ENCODE measurements at regions not wholly inside any gene's neighbourhood (a gene's known extent, or its start where the extent isn't known, plus 50 kb on each side); places are given as distances from the start of the nearest gene placed in this dataset.

DNA sequence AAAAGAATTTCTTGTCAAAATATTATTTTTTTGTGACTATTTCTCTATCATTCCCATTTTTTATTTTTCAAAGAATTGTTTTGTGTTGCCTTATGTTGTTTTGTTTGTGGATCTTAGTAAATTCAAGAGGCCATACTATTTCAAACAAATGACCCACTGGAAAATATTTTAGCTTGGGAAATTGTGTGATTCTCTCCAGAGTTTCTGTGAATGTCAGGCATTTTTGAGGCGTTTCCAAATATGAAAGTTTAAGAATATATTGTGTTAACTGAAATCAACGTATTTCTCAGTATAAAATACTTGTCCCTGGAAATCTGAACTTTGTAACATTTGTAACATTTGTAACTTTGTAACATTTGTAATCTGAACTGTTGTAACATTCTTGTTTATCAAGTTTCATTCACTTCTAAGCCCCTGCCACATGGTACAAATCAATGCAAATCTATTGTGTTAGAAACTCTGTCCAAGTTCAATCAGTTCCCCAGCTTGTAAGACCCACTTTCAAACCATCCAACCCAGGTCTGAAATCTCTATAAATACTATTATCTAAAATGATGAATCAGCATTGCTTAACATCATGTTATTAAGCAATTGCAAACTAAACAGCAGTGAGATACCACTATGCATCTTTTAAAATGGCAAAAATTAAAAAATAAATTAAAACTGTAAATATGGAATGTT is 465.4 kb upstream of the GRID2 start:
- Histone ChIP-seq H3K36me3 (no peaks in the 10 kb centered on the region), H3K9me3 (peaks cover 0 to 21% (median 7%) of the 10 kb centered on the region in 11 donors), H3K27ac (no peak overlapping the region), H3K4me1 (no peaks in the 10 kb centered on the region), H3K4me3 (no peak overlapping the region), H3K27me3 (no peaks in the 10 kb centered on the region)
- TF ChIP-seq, protein P1, sequence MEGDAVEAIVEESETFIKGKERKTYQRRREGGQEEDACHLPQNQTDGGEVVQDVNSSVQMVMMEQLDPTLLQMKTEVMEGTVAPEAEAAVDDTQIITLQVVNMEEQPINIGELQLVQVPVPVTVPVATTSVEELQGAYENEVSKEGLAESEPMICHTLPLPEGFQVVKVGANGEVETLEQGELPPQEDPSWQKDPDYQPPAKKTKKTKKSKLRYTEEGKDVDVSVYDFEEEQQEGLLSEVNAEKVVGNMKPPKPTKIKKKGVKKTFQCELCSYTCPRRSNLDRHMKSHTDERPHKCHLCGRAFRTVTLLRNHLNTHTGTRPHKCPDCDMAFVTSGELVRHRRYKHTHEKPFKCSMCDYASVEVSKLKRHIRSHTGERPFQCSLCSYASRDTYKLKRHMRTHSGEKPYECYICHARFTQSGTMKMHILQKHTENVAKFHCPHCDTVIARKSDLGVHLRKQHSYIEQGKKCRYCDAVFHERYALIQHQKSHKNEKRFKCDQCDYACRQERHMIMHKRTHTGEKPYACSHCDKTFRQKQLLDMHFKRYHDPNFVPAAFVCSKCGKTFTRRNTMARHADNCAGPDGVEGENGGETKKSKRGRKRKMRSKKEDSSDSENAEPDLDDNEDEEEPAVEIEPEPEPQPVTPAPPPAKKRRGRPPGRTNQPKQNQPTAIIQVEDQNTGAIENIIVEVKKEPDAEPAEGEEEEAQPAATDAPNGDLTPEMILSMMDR (IDR thresholded peaks at IDR 0.05) = no peak
- DNase-seq (no peak), ATAC-seq (no peak)
- 59 to 63% methylated on average over 2 of the region's 2 CpGs for WGBS, 2 donors
- intact Hi-C loops (cut with DNase I) = no loop called here

- TF ChIP-seq, protein P1 (IDR thresholded peaks at IDR 0.05) = no peak
- Histone ChIP-seq H3K9me3 (peaks cover 0 to 2% (median 0%) of the 10 kb centered on the region in 11 donors), H3K4me3 (no peak overlapping the region), H3K36me3 (no peaks in the 10 kb centered on the region), H3K4me1 (no peaks in the 10 kb centered on the region), H3K27me3 (no peaks in the 10 kb centered on the region), H3K27ac (no peak overlapping the region)
- intact Hi-C loops (cut with DNase I) = loop anchor here in 1 of 10 donors (5.0 kb wide), 1 partner anchor 223 kb away; no protein-coding TSS in a partner anchor
- DNase-seq (no peak), ATAC-seq (no peak)
- WGBS, 2 donors = 53 to 64% methylated on average over 2 of the region's 2 CpGs
Observed at GRCh38 chr4:91840359-91840758, 463.4 kb upstream of the GRID2 start.

GRCh38 chr4:91846233-91846632 is 457.5 kb upstream of the GRID2 start:
- DNase-seq (no peak), ATAC-seq (no peak)
- intact Hi-C loops (cut with DNase I) = no loop called here
- Histone ChIP-seq H3K27ac (no peak overlapping the region), H3K9me3 (peaks cover 0 to 2% (median 0%) of the 10 kb centered on the region in 11 donors), H3K36me3 (no peaks in the 10 kb centered on the region), H3K27me3 (no peaks in the 10 kb centered on the region), H3K4me1 (no peaks in the 10 kb centered on the region), H3K4me3 (no peak overlapping the region)
- 62 to 74% methylated on average over 1 of the region's 1 CpG for WGBS, 2 donors
- TF ChIP-seq, protein P1 (IDR thresholded peaks at IDR 0.05) = no peak

DNA sequence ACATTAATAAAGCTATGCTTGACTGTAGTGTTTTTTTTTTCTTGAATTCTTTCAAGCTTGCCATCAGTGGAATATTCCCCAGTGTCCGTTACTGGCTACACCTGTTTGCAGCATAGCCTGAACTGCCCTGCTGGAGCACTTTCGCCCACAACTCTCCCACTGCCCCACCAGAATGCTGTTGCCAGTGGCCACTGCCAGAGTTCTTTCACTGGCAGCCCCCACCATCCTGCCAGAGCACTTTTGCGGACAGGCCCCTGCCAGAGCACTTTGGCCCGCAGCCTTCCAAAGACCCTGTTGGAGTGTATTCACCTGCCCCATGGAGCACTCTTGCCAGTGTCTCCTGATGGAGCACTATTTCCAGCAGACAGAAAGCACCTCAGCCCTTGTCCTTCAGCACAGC is 452.3 kb upstream of the GRID2 start:
- TF ChIP-seq, protein P1 (IDR thresholded peaks at IDR 0.05) = no peak
- Histone ChIP-seq H3K9me3 (peaks cover 0 to 14% (median 0%) of the 10 kb centered on the region in 11 donors), H3K36me3 (no peaks in the 10 kb centered on the region), H3K4me1 (no peaks in the 10 kb centered on the region), H3K27me3 (no peaks in the 10 kb centered on the region), H3K27ac (no peak overlapping the region), H3K4me3 (no peak overlapping the region)
- intact Hi-C loops (cut with DNase I) = no loop called here
- WGBS, 2 donors = 78 to 91% methylated on average over 4 of the region's 4 CpGs
- ATAC-seq (no peak), DNase-seq (no peak)
